NCI-H2107 treated with DMSO at 0.1 percent for 48 hours (cell line): ENCODE measurements at regions not wholly inside any gene's neighbourhood (a gene's known extent, or its start where the extent isn't known, plus 50 kb on each side); places are given as distances from the start of the nearest gene placed in this dataset.
"Not testable (repeated sequence)": the region's sequence is repeated elsewhere in the genome, so short reads cannot be mapped to it uniquely, and the experiment has no call there.

Experiments
- DNase-seq: peaks from one replicate; lab custom pipeline; 2025; ENCODE audit not compliant: unreplicated experiment; lab: John Stamatoyannopoulos, UW

GRCh38 chr4:148962539-148963290 is 520.5 kb upstream of the NR3C2 start:
- DNase-seq: no peak

GRCh38 chr4:148961526-148961925 is 519.3 kb upstream of the NR3C2 start:
- DNase-seq: no peak

GRCh38 chr4:148958317-148958716 is 516.1 kb upstream of the NR3C2 start:
- no peak for DNase-seq

- DNase-seq: no peak
Observed at GRCh38 chr4:148955564-148956297, 513.5 kb upstream of the NR3C2 start.

GRCh38 chr4:148954011-148954749 is 512.0 kb upstream of the NR3C2 start:
- no peak for DNase-seq

GRCh38 chr4:148951346-148951745 is 509.1 kb upstream of the NR3C2 start:
- no peak for DNase-seq

- DNase-seq: no peak
Observed at GRCh38 chr4:148946271-148946670, 504.1 kb upstream of the NR3C2 start.

GRCh38 chr4:148944839-148945219 is 502.6 kb upstream of the NR3C2 start:
- no peak for DNase-seq

- no peak for DNase-seq
Observed at GRCh38 chr4:148944136-148944838, 502.1 kb upstream of the NR3C2 start.

GRCh38 chr4:148934926-148935578 is 492.8 kb upstream of the NR3C2 start:
- no peak for DNase-seq

- no peak for DNase-seq
Observed at GRCh38 chr4:148926276-148927260, 484.4 kb upstream of the NR3C2 start.

GRCh38 chr4:148923881-148924280 is 481.7 kb upstream of the NR3C2 start:
- DNase-seq: no peak

GRCh38 chr4:148922497-148922896 is 480.3 kb upstream of the NR3C2 start:
- no peak for DNase-seq

GRCh38 chr4:148914734-148915133 is 472.5 kb upstream of the NR3C2 start:
- no peak for DNase-seq

GRCh38 chr4:148914301-148914700 is 472.1 kb upstream of the NR3C2 start:
- DNase-seq: no peak

GRCh38 chr4:148903388-148903787 is 461.2 kb upstream of the NR3C2 start:
- DNase-seq: no peak

GRCh38 chr4:148901075-148901705 is 459.0 kb upstream of the NR3C2 start:
- no peak for DNase-seq

GRCh38 chr4:148898139-148898538 is 455.9 kb upstream of the NR3C2 start:
- not testable (repeated sequence) for DNase-seq

GRCh38 chr4:148893095-148893494 is 450.9 kb upstream of the NR3C2 start:
- DNase-seq: no peak
